ENCODE measurements at regions not wholly inside any gene's neighbourhood (a gene's known extent, or its start where the extent isn't known, plus 50 kb on each side); places are given as distances from the start of the nearest gene placed in this dataset.
"Not testable (repeated sequence)": the region's sequence is repeated elsewhere in the genome, so short reads cannot be mapped to it uniquely, and the experiment has no call there.

DNA sequence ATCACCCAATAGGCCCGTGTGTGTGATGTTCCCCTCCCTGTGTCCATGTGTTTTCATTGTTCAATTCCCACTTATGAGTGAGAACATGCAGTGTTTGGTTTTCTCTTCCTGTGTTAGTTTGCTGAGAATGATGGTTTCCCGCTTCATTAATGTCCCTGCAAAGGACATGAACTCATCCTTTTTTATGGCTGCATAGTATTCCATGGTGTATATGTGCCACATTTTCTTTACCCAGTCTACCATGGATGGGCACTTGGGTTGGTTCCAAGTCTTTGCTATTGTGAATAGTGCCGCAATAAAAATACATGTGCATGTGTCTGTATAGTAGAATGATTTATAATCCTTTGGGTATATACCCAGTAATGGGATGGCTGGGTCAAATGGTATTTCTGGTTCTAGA, 568.1 kb downstream of the MATN1 start:
- H3K9me3 Mint-ChIP-seq; H3K36me3 Mint-ChIP-seq (ENCODE audit: insufficient read depth); H3K4me1 Mint-ChIP-seq (ENCODE audit: low read depth in 2 of 2); ATAC-seq (replicated peaks); H3K4me3 Mint-ChIP-seq; DNase-seq; H3K27ac Mint-ChIP-seq: not testable (repeated sequence)
- peaks cover 12 to 15% of the 10 kb centered on the region in 2 donors for H3K27me3 Mint-ChIP-seq

DNA sequence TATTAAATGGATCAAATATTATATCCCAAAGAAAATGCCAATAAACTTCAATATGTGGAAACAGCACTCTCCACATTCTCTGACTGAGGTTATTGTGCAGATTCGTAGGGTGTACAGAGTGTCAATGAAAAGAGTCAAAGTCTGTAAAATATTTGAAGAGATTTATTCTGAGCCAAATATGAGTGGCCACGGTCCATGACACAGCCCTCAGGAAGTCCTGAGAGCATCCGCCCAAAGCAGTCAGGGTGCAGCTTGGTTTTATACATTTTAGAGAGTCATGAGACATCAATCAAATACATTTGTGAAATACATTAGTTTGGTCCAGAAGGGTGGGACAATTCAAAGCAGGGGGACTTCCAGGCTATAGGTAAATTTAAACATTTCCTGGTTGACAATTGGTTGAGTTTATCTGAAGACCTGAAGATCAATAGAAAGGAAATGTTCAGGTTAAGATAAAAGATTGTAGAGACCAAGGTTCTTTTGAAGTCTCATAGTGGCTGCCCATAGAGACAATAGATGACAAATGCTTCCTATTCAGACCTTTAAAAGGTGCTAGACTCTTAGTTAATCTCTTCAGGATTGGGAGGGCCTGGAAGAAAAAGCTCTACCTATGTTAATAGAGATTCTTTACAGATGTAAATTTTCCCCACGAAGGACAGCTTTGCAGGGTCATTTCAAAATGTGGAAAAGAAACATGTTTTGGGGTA, 569.5 kb downstream of the MATN1 start:
- Mint-ChIP-seq H3K4me3 (no peak overlapping the region), H3K4me1 (ENCODE audit: low read depth in 2 of 2) (no peaks in the 10 kb centered on the region), H3K36me3 (ENCODE audit: insufficient read depth) (no peaks in the 10 kb centered on the region), H3K27ac (no peak overlapping the region), H3K27me3 (peaks cover 13 to 14% of the 10 kb centered on the region in 2 donors), H3K9me3 (no peaks in the 10 kb centered on the region)
- no peak for DNase-seq
- no peak for ATAC-seq (replicated peaks)

DNA sequence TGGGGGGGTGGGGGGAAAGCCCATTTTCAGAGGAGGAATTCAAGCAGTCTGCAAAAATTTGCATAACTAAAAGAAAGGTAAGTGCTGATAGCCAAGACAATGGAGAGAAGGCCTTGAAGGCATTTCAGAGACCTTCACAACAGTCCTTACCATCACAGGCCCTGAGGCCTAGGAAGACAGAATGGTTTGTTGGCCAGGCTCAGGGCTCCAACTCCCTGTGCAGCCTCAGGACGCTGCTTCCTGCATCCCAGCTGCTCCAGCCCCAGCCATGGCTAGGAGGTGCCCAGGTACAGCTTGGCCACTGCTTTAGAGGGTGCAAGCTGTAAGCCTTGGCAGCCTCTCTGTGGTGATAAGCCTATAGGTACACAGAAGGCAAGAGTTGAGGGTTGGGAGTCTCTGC, 571.6 kb downstream of the MATN1 start:
- no peaks in the 10 kb centered on the region for H3K36me3 Mint-ChIP-seq (ENCODE audit: insufficient read depth)
- H3K4me3 Mint-ChIP-seq: no peak overlapping the region
- no peak overlapping the region for H3K27ac Mint-ChIP-seq
- H3K9me3 Mint-ChIP-seq: no peaks in the 10 kb centered on the region
- ATAC-seq (replicated peaks): no peak
- no peaks in the 10 kb centered on the region for H3K4me1 Mint-ChIP-seq (ENCODE audit: low read depth in 2 of 2)
- no peak for DNase-seq
- H3K27me3 Mint-ChIP-seq: peaks cover 9 to 15% of the 10 kb centered on the region in 2 donors

DNA sequence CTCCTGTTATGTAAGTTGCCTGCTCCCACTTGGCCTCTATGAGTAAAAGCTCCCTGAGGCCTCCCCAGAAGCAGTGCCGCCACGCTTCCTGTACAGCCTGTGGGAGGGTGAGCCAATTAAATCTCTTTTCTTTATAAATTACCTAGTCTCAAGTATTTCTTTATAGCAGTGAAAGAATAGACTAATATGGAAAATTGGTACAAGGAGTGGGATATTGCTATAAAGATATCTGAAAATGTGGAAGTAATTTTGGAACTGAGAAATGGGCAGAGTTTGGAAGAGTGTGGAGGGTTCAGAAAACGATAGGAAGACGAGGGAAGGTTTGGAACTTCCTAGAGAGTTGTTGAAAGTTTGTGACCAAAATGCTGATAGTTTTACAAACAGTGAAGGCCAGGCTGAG, 572.3 kb downstream of the MATN1 start:
- H3K27ac Mint-ChIP-seq: no peak overlapping the region
- no peak for ATAC-seq (replicated peaks)
- no peak for DNase-seq
- H3K4me3 Mint-ChIP-seq: no peak overlapping the region
- H3K27me3 Mint-ChIP-seq: peaks cover 8 to 18% of the 10 kb centered on the region in 2 donors
- H3K36me3 Mint-ChIP-seq (ENCODE audit: insufficient read depth): no peaks in the 10 kb centered on the region
- no peaks in the 10 kb centered on the region for H3K9me3 Mint-ChIP-seq
- no peaks in the 10 kb centered on the region for H3K4me1 Mint-ChIP-seq (ENCODE audit: low read depth in 2 of 2)

DNA sequence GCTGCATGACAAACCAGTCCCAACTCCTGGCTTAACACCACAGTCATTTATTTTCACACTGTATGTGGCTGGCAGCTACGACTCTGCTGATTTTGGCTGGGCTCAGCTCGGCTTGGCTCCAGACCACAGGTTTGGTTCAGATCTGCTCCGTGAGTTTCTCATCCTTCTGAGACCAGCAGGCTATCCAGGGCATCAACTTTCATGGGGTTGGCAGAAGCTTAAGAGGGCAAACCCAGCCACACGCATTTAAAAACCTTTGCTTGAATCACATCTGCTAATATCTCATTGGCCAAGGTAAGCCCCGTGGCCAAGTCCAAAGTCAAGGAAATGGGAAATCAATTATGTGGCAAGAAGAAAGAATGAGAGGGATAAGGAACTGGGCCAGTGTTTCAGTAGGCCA, 574.2 kb downstream of the MATN1 start:
- ATAC-seq (replicated peaks) (no peak), DNase-seq (no peak)
- Mint-ChIP-seq H3K27ac (no peak overlapping the region), H3K4me3 (no peak overlapping the region), H3K36me3 (ENCODE audit: insufficient read depth) (no peaks in the 10 kb centered on the region), H3K9me3 (no peaks in the 10 kb centered on the region), H3K4me1 (ENCODE audit: low read depth in 2 of 2) (no peaks in the 10 kb centered on the region), H3K27me3 (peaks cover 27 to 36% of the 10 kb centered on the region in 2 donors)

DNA sequence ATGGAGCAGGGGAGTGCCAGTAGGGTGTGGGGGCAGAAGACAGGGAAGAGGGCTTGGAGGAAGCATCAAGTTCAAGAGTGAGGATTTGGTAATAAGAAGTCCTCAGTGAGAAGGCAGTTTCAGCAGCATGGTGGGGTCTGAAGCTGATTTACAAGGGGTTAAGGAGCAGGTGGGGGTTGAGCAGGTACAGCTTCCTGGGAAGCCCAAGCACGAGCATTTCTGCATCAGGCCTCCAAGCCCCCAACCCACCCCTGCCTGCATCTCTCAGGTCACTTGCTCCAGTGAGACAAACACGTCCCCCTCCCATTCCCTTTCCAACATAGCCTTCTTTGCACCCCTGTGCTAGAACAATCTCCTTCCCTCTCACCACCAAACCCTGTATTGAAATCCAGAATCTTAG, 574.7 kb downstream of the MATN1 start:
- no peak for DNase-seq
- Mint-ChIP-seq H3K27me3 (peaks cover 32 to 41% of the 10 kb centered on the region in 2 donors), H3K27ac (no peak overlapping the region), H3K9me3 (no peaks in the 10 kb centered on the region), H3K4me3 (no peak overlapping the region), H3K36me3 (ENCODE audit: insufficient read depth) (no peaks in the 10 kb centered on the region), H3K4me1 (ENCODE audit: low read depth in 2 of 2) (no peaks in the 10 kb centered on the region)
- no peak for ATAC-seq (replicated peaks)

DNA sequence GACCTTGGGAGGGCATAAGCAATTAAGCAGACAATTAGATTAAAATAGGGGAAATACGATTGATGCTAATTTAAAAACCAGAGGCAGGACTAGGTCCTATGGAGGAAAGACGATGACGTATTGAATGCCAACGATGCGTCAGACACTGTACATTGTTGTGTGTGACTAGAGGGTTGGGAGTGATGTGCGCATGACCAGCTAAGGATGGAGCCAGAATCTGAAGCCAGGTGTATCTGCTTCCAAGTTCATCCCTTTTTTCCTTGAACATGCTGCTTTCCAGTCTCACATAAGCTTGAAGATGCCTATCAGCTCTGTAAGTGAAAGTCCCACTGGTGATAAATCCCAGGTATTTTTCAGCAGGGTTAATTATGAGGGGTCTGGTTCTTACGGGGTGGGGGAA, 576.2 kb downstream of the MATN1 start:
- ATAC-seq (replicated peaks) (no peak), DNase-seq (no peak)
- no peaks in the 10 kb centered on the region for H3K9me3 Mint-ChIP-seq
- H3K4me3 Mint-ChIP-seq: no peak overlapping the region
- no peak overlapping the region for H3K27ac Mint-ChIP-seq
- no peaks in the 10 kb centered on the region for H3K36me3 Mint-ChIP-seq (ENCODE audit: insufficient read depth)
- H3K27me3 Mint-ChIP-seq: peaks cover 32 to 41% of the 10 kb centered on the region in 2 donors
- H3K4me1 Mint-ChIP-seq (ENCODE audit: low read depth in 2 of 2): no peaks in the 10 kb centered on the region

DNA sequence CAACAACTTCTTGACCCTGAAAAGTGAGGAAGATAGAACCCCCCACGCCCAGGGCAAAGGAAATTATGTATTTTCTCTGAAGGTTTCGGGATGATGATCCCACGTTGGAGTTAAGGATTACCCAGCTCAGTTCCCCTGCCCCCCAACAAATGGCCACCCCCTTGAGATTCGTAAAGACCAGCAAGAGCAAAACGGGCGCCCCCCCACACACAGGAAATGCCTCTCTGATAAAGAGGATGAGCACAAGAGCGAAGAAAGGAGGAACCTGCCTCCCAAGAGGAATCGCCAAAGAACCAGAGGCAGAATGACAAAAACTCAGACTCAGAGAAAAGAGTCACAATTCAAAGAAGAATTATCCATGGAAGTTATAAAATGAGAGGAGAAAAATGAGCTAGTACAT, 576.9 kb downstream of the MATN1 start:
- H3K27me3 Mint-ChIP-seq: peaks cover 32 to 44% of the 10 kb centered on the region in 2 donors
- H3K4me1 Mint-ChIP-seq (ENCODE audit: low read depth in 2 of 2): no peaks in the 10 kb centered on the region
- no peak overlapping the region for H3K27ac Mint-ChIP-seq
- ATAC-seq (replicated peaks) (no peak), DNase-seq (no peak)
- H3K9me3 Mint-ChIP-seq: no peaks in the 10 kb centered on the region
- no peak overlapping the region for H3K4me3 Mint-ChIP-seq
- H3K36me3 Mint-ChIP-seq (ENCODE audit: insufficient read depth): no peaks in the 10 kb centered on the region

DNA sequence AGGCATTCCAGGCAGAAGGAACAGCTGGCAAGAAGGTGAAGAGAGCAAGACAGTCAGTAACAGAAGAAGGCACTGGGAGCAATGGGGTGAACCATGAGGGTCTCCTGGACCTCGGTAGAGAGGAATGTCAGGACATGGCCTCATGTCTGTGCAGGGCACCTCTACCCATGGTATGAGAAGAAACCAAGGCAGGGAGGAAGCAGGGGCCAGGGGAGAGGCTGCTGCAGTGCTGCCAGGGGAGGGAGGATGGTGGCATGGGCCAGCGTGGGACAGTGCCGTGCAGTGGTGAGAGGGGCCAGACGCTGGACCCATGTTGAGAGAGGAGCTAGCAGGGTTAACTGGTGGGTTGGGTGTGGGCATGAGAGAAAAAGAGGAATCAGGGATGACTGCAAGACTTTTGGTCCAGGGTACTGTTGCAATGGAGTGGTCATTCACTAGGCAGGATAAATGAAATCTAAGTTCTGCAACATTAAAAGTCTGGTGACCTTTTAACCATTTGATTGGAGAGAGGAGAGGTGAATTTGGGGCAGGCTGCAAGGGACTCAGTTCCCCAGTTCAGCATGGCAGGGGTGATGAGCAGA, 577.6 kb downstream of the MATN1 start:
- H3K4me1 Mint-ChIP-seq (ENCODE audit: low read depth in 2 of 2): no peaks in the 10 kb centered on the region
- no peaks in the 10 kb centered on the region for H3K36me3 Mint-ChIP-seq (ENCODE audit: insufficient read depth)
- H3K9me3 Mint-ChIP-seq: no peaks in the 10 kb centered on the region
- no peak overlapping the region for H3K4me3 Mint-ChIP-seq
- peaks cover 32 to 47% of the 10 kb centered on the region in 2 donors for H3K27me3 Mint-ChIP-seq
- DNase-seq: no peak
- no peak for ATAC-seq (replicated peaks)
- H3K27ac Mint-ChIP-seq: no peak overlapping the region

DNA sequence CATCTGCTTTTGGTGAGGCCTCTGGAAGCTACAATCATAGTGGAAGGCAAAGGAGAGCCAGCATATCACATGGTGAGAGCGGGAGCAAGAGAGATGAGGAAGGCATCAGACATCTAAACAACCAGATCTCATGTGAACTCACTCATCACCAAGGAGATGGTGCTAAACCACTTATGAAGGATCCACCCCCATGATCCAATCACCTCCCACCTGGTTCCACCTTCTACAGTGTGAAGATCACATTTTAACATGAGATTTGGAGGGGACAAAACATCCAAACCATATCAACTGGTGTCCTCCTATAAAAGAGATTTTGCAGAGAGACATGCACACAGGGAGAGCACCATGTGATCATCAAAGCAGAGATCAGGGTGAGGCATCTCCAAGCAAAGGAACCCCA, 578.6 kb downstream of the MATN1 start:
- Mint-ChIP-seq H3K27me3 (peaks cover 32 to 47% of the 10 kb centered on the region in 2 donors), H3K27ac (no peak overlapping the region), H3K4me1 (ENCODE audit: low read depth in 2 of 2) (no peaks in the 10 kb centered on the region)

DNA sequence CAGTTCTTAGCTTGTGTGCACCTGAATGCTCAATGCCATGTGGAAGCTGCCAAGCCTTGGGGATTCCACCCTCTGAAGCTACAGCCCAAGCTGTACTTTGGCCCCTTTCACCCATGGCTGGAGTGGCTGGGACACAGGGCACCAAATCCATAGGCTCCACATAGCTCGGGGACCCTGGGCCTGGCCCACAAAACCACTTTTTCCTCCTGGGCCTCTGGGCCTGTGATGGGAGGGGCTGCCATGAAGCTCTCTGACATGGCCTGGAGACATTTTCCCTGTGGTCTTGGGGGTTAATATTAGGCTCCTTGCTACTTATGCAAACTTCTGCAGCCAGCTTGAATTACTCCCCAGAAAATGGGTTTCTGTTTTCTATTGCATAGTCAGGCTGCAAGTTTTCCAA, 579.9 kb downstream of the MATN1 start:
- H3K4me3 Mint-ChIP-seq: no peak overlapping the region
- no peak overlapping the region for H3K27ac Mint-ChIP-seq
- DNase-seq: no peak
- no peaks in the 10 kb centered on the region for H3K4me1 Mint-ChIP-seq (ENCODE audit: low read depth in 2 of 2)
- no peaks in the 10 kb centered on the region for H3K9me3 Mint-ChIP-seq
- no peak for ATAC-seq (replicated peaks)
- peaks cover 37 to 41% of the 10 kb centered on the region in 2 donors for H3K27me3 Mint-ChIP-seq
- H3K36me3 Mint-ChIP-seq (ENCODE audit: insufficient read depth): no peaks in the 10 kb centered on the region

More for the DNA sequence above, 578.6 kb downstream of the MATN1 start:
- H3K9me3 Mint-ChIP-seq: no peaks in the 10 kb centered on the region
- H3K4me3 Mint-ChIP-seq: no peak overlapping the region
- H3K36me3 Mint-ChIP-seq (ENCODE audit: insufficient read depth): no peaks in the 10 kb centered on the region
- DNase-seq: no peak
- no peak for ATAC-seq (replicated peaks)

DNA sequence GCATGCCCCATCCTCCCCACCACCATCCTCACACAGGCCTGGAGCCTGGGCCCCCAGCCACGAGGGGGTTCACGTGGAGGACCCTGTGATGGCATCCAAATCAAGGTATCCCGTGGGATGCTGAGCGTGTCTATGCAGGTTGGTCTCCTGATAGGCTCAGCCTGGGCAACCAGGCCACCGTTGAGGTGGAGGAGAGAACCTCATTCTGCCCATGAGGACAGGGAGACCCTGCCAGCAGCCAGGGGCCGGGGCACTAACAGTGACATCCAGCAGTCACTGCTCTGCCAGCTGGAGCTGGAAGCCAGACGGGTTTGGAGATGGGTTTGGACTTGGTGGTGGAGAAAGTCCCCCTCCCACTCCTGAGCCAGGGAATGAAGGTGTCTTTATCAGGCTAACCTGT, 582.8 kb downstream of the MATN1 start:
- no peak for ATAC-seq (replicated peaks)
- H3K36me3 Mint-ChIP-seq (ENCODE audit: insufficient read depth): no peaks in the 10 kb centered on the region
- no peaks in the 10 kb centered on the region for H3K9me3 Mint-ChIP-seq

DNA sequence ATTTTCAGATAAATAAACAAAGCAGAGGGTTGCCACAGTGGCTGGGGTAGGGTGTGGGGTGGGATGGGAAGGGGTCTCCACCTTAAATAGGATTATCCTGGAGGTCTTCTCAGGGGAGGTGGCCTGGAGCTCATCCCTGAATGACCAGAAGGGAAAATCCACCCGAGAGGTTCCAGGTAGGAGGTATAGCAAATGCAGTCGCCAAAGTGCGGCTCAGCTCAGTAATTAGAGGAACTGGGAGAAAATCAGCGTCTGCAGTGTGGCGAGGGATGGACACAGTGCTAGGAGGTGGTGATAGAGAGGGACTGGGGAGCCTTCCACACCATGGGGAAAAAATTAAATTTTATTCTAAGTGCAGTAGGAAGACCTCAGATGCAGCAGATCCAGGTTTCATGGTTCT, 584.5 kb downstream of the MATN1 start:
- ATAC-seq (replicated peaks): no peak
- Mint-ChIP-seq H3K4me3 (no peak overlapping the region), H3K27ac (no peak overlapping the region), H3K4me1 (ENCODE audit: low read depth in 2 of 2) (no peaks in the 10 kb centered on the region), H3K27me3 (peaks cover 8 to 15% of the 10 kb centered on the region in 2 donors), H3K9me3 (no peaks in the 10 kb centered on the region), H3K36me3 (ENCODE audit: insufficient read depth) (no peaks in the 10 kb centered on the region)
- DNase-seq: no peak

More for the DNA sequence above, 582.8 kb downstream of the MATN1 start:
- Mint-ChIP-seq H3K27ac (no peak overlapping the region), H3K4me1 (ENCODE audit: low read depth in 2 of 2) (no peaks in the 10 kb centered on the region), H3K4me3 (no peak overlapping the region), H3K27me3 (peaks cover 23 to 24% of the 10 kb centered on the region in 2 donors)
- no peak for DNase-seq

DNA sequence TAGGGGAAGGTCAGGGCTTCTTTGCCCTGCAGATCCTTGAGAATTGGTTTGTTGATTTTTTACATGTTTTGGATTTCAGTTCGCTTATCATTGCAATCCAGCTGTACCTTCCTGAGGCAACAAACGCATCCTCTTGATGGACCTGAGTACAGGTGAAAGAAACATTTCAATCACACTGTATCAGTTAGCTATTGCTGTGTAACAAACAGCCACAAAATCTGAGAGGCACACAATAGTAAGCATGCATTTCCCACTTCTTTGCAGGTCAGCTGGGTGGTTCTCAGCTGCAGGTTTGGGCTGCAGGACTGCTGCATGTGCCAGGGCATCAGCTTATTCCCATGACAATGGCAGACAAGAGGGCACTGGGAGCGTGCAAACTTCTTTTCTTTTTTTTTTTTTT, 586.4 kb downstream of the MATN1 start:
- no peaks in the 10 kb centered on the region for H3K9me3 Mint-ChIP-seq
- no peak for ATAC-seq (replicated peaks)
- DNase-seq: no peak
- no peaks in the 10 kb centered on the region for H3K36me3 Mint-ChIP-seq (ENCODE audit: insufficient read depth)
- peaks cover 16 to 17% of the 10 kb centered on the region in 2 donors for H3K27me3 Mint-ChIP-seq
- no peak overlapping the region for H3K27ac Mint-ChIP-seq
- H3K4me1 Mint-ChIP-seq (ENCODE audit: low read depth in 2 of 2): peaks cover 0 to 2% of the 10 kb centered on the region in 2 donors
- H3K4me3 Mint-ChIP-seq: no peak overlapping the region
